Coronary artery (tissue), 2 donors: ENCODE measurements at regions not wholly inside any gene's neighbourhood (a gene's known extent, or its start where the extent isn't known, plus 50 kb on each side); places are given as distances from the start of the nearest gene placed in this dataset.

ENCODE experiments used
- DNase-seq: peaks from one replicate; pipeline ENCODE4 v3.0.0-alpha.2; 2017; ENCODE audit warnings: low spot score
- H3K27ac ChIP-seq, 2 donors: fragments of 200-600 bp; sonication (generic); one replicate each; pipeline ENCODE4 v1.5.1; 2016 to 2019
- H3K4me3 ChIP-seq: fragments of 200-600 bp; sonication (generic); 2 replicates; pipeline ENCODE4 v1.5.1; 2016; ENCODE audit warnings: mild to moderate bottlenecking, moderate library complexity
- CTCF ChIP-seq: fragments of 200-600 bp; sonication (generic); IDR thresholded peaks from one replicate; pipeline ENCODE4 v1.5.1; 2019; ENCODE audit warnings: antibody characterized with exemption

DNA sequence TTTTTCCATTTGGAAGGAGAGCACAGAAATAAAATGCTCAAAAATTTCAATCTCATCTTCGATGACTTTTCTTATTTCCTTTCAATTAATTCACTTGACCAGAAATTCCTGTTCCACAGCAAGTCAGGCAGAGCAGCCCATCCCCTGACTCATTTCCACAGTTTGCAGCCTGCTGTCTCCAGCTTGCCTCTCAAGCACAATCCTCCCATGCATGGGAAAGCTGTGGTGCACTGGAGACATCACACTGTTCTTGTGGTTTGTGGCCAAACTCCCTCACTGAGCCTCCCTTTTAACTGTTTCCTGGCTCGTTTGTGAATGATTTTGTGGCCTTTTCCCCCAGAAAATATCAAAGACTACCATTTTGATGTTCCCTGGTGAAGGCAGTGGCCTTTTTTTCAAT lies 114.0 kb upstream of the ENPEP start:
- TF ChIP-seq CTCF, result no peak
- Histone ChIP-seq H3K27ac (no peak overlapping the region), H3K4me3 (no peak overlapping the region)
- DNase-seq, result no peak

DNA sequence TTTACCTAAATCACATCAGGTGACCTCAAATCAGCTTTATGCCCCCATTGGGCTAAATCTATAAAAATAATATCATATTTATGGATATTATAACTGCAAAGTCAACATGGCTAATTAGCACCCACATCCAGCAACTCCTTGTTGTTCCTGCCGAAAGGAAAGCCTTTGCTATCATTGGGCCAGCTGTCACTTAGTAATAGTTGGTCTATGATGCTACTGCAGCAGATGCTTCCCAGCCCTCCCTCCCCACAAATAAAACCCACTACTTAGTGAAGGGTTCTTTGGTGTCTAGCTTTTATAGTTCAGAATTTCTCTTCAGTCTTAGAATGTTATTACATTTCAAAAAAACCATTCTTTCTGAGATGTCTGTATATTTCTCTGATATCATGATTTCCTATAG lies 116.9 kb upstream of the ENPEP start:
- H3K27ac ChIP-seq, result no peak overlapping the region
- no peak for DNase-seq
- H3K4me3 ChIP-seq, result no peak overlapping the region
- TF ChIP-seq CTCF, result no peak

DNA sequence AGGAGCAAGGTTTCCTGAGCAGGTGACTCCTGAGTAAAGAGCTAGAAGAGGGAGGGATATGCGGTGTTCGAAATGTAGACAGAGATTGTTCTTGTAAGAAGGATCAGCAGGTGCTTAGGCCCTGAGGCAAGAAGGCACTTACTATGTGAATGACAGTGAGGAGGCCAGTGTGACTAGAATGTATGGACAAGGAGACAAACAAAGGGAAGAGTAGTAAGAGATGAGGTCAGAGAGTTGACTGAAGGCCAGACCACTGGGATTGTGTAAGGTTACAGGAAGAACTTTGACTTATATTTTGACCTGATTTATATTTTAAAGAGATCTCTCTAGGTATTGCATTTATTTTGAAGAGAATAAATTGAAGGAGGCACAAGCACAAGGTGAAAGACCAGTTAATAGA lies 118.4 kb upstream of the ENPEP start:
- Histone ChIP-seq H3K4me3 (no peak overlapping the region), H3K27ac (no peak overlapping the region)
- no peak for DNase-seq
- TF ChIP-seq CTCF, result no peak

GRCh38 chr4:110354460-110354859 lies 121.5 kb upstream of the ENPEP start:
- Histone ChIP-seq H3K27ac (no peak overlapping the region), H3K4me3 (peak overlapping the region; percentile 33)
- no peak for TF ChIP-seq CTCF
- no peak for DNase-seq

- Histone ChIP-seq H3K27ac (no peak overlapping the region), H3K4me3 (no peak overlapping the region)
- TF ChIP-seq CTCF, result no peak
- DNase-seq, result no peak
Observed at GRCh38 chr4:110352670-110353442, 123.1 kb upstream of the ENPEP start.

DNA sequence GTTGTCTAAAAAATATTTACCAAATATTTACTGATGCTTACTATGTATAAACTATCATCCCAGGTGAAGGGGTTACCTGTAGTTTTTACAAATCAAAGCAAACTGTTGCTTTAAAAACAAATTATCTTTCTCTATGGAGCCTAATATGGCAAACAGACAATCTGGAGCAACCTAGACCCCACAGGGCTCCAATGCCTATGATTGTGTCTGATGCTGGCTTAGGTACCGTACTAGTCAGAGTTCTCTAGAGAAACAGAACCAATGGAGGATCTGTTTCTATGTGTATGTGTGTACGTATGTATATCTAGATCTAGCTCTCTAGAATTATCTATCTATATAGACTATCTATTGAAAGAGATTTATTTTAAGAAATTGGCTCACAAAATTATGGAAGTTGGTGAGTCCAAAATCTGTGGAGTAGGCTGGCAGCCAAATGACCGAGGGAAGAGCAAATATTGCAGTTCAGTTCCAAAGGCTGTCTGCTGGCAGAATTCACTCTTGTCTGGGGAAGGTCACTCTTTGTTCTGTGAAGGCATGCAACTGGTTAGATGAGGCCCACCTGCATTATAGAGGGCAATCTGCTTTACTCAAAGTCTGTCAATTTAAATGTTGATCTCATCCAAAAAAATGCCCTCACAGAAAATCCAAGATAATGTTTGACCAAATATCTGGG lies 127.1 kb upstream of the ENPEP start:
- DNase-seq, result no peak
- TF ChIP-seq CTCF, result no peak

DNA sequence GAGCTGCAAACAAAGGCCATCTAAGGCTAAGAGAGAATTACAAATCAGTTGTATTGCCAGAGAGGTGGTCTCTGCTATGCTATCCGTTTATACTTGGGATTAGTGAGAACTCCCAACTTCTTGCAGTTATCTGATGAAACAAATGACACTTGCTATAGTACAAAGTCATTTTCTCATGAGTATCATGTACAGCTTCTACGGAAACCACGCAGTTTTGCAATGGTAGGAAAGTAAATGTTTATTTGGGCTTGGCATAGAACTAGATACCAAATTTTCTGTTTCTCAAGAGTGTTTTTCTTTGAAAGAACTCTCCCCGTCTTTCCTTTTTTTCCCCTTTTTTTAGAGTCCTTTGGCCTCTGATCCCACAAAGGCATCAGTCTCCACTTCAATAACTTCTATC lies 128.2 kb upstream of the ENPEP start:
- TF ChIP-seq CTCF, result no peak
- H3K4me3 ChIP-seq, result no peak overlapping the region
- H3K27ac ChIP-seq, result no peak overlapping the region
- DNase-seq, result no peak

More for the DNA sequence above, 127.1 kb upstream of the ENPEP start:
- Histone ChIP-seq H3K27ac (no peak overlapping the region), H3K4me3 (no peak overlapping the region)
